HG03139 (cell line): ENCODE measurements at regions not wholly inside any gene's neighbourhood (a gene's known extent, or its start where the extent isn't known, plus 50 kb on each side); places are given as distances from the start of the nearest gene placed in this dataset.

Experiments used
- ATAC-seq: cut with Tn5 transposase; IDR thresholded peaks from one replicate; pipeline ENCODE4 v1.9.1; 2021; ENCODE audit not compliant: unreplicated experiment

- ATAC-seq, result no peak
Observed at GRCh38 chr18:5091741-5092140, 105.3 kb downstream of the AKAIN1 start.

GRCh38 chr18:5075297-5075696 lies 121.8 kb downstream of the AKAIN1 start:
- ATAC-seq, result no peak

DNA sequence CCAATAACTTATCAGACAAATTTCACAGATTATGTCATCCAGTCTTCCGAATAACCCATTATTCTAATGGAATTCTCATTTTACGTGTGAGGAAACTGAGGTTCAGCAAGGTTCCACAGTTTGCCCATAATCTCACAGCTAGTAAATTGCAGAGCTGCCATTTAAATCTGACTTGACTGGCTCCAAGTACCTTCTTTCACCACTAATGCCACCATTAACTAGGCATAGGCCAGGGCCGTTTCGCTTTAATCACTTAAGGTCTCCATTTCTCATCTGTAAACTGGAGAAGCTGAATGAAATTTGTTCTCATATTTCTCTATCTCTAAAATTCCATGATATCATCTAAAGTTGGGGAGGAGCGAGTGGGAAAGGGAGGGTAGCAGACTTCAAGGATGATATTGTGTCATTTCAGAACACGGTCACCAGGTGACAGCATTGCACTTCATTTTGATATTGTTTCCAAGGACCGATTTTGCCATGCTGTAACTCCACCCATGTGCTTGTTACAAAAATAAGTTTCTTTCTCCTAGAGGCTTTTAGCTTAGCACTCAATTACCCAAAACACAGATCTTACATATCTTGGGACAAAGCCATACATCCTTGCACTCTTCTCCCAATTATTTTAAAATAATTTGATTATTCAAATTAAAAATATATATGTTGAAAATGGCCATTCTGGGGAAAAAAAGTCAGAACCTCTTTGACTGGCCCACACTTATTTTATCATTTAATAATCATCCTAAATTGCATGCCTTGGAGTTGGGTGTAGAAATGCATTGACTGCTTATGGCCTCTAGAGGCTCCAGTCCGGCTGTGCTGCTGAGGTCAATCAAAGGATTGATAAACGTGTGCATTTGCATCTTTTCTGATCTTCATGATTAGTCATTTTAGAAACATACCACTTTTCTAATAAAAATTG lies 123.8 kb downstream of the AKAIN1 start:
- ATAC-seq, result peak; percentile 73

DNA sequence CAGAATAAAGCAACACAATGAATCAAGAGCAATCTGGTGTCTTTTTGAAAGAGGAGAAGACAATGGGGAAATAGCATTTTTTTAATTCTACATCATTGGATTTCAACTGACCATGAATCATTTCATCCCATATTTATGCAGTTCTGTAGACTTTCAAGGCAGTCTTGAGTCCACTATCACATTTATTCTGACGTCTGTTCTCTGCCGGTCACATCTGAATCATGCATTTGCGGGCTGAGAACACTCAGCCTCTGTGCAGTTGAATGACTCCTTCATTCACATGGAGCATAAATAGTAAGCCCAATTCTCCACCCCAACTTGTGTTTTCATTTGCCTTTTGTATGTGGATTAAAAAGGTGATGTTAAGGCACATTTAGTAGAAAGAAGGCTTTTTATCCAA lies 128.2 kb downstream of the AKAIN1 start:
- no peak for ATAC-seq

DNA sequence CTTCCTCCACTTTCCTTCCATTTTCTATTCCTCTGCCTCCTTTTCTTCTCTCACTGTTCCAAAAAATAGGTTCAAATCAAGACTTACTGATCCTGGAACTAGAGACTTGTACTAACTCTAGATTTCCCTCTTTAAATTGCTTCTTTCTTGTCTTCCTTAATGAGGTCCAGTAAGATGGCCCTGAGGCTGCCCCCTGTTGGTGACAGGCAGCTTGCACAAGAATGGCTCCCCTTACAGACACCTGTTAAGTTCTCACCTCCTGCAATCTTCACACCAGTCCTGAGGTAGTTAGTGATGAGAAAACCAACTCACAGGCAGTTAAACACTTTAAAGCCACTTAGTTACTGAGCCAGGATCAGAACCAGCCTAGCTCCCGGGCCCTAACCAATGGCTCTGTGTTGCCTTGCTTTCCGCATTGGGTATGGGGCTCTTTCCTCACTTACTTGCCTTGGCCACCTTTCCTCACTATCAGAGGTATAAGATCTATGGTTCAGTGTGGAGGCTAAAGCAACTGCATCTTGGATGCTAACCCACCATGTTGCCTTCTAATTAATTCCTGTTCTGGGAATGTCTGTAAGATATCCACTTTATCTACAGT lies 130.6 kb downstream of the AKAIN1 start:
- no peak for ATAC-seq

GRCh38 chr18:5065615-5066014 lies 131.4 kb downstream of the AKAIN1 start:
- no peak for ATAC-seq

GRCh38 chr18:5064841-5065370 lies 132.2 kb downstream of the AKAIN1 start:
- no peak for ATAC-seq

DNA sequence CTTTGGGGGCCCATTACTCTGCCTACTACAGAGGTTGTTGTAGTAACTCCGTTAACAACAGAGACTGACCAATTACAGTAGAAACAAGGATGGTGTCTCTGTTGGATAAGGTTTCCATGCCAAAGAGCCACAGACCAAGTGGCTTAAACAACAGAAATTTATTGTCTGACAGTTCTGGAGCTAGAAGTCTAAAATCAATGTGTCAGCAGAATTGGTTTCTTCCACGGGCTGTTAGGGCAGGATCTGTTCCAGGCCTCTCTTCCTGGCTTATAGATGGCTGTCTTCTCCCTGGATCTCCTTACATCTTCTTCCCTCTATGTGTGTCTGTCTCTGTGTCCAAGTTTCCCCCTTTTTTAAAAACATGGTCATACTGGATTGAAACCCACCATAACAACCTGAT lies 135.3 kb downstream of the AKAIN1 start:
- ATAC-seq, result no peak

GRCh38 chr18:5060543-5060942 lies 136.5 kb downstream of the AKAIN1 start:
- no peak for ATAC-seq

DNA sequence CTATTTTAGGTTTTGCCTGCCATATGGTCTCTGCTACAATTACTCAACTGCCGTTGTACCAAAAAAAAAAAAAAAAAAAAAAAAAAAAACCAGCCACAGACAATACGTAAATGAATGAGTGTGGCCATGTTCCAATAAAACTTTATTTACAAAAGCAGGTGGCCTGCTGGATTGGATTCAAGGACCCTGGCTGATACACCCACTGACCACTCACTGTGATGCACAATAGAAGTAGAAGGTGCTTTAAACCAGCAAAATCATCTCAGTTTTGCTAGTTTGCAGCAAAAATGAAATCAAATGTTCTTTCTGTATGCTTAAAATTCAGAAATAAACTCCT lies 137.4 kb downstream of the AKAIN1 start:
- ATAC-seq, result no peak

GRCh38 chr18:5058768-5059695 lies 138.0 kb downstream of the AKAIN1 start:
- no peak for ATAC-seq

DNA sequence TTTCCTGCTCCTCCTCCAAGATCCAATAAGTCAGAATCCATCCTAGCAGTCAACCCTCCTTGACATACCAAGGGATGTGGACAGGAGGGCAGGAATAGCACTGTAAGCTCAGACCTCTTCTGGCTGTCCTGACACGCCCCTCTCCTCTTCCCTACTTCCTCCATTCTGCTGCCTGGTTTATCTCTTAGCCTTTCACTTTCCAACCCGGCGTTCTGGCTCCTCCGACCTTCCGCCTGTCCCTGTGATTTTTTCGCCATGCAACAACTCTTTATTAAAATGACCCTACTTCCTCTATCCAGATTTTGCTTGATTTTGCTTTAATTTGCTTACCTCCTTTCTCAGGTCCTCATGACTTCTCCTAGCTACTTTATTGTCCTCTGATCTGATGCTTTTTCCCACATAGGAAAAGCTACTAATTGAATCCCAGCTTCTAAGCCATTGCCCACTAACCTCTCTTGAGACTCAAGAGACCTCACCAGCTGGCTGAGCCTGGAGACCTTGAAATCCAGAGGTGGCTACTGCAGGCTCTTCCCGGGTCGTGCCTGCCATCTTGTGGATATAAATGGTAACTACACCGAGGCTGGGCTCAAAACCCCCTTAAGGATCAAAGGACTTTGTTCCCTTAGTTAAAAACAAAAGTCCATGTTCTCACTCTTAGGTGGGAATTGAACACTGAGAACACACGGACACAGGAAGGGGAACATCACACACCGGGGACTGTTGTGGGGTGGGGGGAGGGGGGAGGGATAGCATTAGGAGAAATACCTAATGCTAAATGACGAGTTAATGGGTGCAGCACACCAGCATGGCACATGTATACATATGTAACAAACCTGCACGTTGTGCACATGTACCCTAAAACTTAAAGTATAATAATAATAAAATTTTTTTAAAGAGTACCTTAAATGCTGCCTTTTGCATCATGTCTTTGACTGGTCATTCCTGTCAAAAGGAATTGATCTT lies 139.4 kb downstream of the AKAIN1 start:
- peak; percentile 70 for ATAC-seq

- no peak for ATAC-seq
Observed at GRCh38 chr18:5052491-5052890, 144.6 kb downstream of the AKAIN1 start.

- ATAC-seq, result no peak
Observed at GRCh38 chr18:5051207-5051606, 145.8 kb downstream of the AKAIN1 start.

DNA sequence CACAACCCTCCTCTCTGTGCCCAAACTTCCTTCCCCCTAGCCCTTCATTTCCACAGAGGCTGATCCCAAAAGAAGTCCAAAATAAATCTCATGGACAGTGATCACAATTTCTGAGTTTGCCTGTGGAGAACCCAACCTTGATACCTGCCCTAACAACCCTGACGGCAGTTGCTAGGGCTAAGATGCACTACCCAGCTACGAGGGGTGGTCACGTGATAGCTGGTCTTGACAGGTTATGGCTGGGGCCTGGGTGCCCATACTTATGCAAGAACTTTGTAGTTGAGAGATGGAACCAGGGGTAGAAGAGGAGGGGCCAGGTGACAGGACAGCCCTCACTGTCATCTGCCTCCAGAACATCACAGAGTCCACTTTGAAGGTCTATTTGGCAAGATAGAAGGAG lies 147.9 kb downstream of the AKAIN1 start:
- no peak for ATAC-seq

- ATAC-seq, result no peak
Observed at GRCh38 chr18:5040476-5040875, 156.6 kb downstream of the AKAIN1 start.

GRCh38 chr18:5036523-5036922 lies 160.5 kb downstream of the AKAIN1 start:
- no peak for ATAC-seq

DNA sequence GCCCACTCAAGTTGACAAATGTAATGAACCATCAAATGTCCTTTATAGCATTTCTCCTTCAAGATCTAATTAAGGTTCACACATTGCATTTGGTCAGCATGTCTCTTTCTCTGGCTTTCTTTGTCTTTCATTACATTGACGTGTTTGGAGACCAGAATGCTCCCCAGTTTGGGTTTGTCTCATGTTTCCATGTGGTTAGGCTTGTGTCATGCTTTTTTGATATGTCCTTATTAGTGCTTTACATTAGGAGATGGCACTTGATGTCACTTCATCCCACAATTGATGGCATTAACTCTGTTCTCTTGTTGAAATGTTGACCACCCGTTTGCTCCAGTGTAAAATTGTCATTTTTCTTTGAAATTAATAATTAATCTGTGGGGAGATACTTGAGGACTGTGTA lies 165.8 kb downstream of the AKAIN1 start:
- ATAC-seq, result no peak

DNA sequence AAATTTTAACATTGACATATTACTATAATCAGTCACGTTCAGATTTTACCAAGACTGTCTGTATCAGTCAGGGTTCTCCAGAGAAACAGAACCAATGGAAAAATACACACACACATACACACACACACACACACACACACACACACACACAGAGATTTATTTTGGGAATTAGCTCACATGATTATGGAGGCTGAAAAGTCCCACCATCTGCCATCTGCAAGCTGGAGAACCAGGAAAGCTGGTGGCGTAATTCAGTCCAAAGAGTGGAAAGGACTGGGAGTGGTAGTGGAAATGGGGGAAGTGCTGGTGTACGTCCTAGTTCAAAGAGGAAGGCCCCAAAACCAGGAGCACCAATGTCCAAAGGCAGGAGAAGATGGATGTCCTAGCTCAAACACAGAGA lies 166.4 kb downstream of the AKAIN1 start:
- ATAC-seq, result no peak

- ATAC-seq, result no peak
Observed at GRCh38 chr18:5029592-5029991, 167.5 kb downstream of the AKAIN1 start.
